GM12874 (cell line): ENCODE measurements at regions not wholly inside any gene's neighbourhood (a gene's known extent, or its start where the extent isn't known, plus 50 kb on each side); places are given as distances from the start of the nearest gene placed in this dataset.

Source experiments
- CTCF ChIP-seq: IDR thresholded peaks from 2 replicates; pipeline ENCODE4 v1.5.1; 2011; ENCODE audit warnings: low read depth, mild to moderate bottlenecking, control low read depth, low read length, moderate library complexity; ENCODE audit not compliant: insufficient read depth

DNA sequence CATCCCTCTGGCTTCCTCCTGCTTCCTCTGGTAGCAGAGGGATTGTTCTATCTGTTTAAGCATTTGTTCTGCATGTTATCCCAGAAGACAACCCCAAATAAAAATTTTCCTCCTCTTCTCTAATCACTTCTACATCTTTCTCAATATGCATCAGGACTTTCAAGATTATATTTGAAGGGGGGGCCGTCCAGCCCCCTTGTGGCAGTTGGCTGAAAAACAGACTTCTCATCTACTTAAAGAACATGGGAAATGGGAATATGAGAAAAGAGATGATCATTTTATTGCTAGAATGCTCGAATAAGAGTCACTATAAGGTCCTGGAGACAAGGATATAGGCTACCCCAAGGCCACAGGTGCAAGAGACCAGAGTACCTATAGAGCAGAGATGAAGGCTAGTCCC is 466.0 kb downstream of the REEP3 start:
- no peak for TF ChIP-seq CTCF

DNA sequence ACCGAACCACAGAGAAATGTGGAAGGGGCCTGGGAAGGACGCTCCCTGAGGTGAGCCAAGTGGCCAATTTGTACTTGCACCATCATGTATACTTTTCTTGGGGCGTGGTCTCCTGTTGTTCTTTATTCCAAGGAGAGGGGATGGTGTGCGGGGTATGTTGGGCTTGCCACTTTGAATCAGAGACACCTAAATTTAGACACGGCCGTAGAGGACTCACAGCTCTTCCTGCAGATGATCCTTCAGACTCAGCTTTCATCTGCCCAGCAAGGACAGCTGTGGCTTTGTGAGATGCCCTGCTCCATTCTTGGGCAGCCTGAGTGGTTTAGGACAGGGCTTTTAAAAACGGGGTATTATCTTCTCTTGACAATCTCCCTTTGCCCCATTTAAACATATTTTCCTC is 473.2 kb downstream of the REEP3 start:
- no peak for TF ChIP-seq CTCF

DNA sequence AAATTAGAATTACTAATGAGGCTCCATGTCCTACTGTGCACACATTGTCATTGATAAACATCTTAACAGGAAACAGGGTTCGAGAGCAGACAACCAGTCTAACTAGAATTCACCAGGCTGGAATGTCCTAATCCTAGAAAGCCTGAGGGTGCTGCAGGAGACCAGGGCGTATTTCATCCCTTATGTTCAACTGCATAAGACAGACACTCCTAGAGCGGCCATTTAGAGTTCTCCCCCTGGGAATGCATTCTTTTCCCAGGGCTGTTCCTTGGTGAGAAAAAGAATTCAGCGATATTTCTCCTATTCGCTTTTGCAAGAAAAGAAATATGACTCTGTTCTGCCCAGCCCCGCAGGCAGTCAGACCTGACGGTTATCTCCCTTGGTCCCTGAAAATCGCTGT is 486.0 kb downstream of the REEP3 start:
- TF ChIP-seq CTCF = no peak

GRCh38 chr10:64010711-64011110 is 489.5 kb downstream of the REEP3 start:
- no peak for TF ChIP-seq CTCF

DNA sequence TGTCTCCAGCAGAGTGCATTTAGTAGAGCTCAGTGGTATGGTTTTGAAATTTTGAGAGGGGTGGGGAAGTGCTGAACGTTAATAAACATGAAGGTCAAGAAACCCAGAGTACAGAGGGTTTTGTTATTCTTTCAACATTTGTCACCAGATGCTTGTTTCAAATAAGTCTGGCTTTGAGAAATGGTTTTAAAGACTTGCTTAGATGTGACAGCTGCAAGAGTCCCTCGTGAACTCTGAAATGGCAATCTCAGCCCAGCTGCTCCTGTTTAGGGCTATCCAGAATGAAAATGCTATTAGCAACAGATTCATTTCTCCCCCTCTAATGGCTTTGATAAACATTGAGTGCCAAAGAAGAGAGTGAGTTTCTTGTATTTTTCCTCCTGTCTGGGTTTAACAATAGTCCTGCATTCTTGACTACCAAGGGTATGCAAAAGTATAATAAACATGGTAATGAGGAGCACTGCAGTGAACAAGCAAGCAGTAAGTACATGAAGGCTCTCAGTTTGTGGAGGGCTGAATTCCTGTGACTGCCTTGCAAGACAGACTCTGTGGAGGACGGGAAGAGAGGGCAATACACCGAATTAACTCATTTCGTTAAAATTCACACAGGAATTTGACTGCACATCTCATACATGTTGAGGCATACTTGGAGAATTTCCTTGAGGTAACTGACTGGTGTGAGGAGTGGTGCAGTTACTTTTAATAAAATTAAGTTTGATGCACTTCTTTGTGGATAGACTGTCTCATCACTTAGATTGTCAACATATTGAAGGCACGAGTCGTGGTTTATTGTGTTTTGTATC is 490.9 kb downstream of the REEP3 start:
- no peak for TF ChIP-seq CTCF

- TF ChIP-seq CTCF = no peak
Measured at GRCh38 chr10:64014281-64014680, 493.1 kb downstream of the REEP3 start.

GRCh38 chr10:64023926-64024470 is 502.8 kb downstream of the REEP3 start:
- TF ChIP-seq CTCF = no peak
